ENCODE measurements at regions not wholly inside any gene's neighbourhood (a gene's known extent, or its start where the extent isn't known, plus 50 kb on each side); places are given as distances from the start of the nearest gene placed in this dataset.
A peak's percentile ranks its signal among the peaks of the same experiment; 100 is the strongest.

DNA sequence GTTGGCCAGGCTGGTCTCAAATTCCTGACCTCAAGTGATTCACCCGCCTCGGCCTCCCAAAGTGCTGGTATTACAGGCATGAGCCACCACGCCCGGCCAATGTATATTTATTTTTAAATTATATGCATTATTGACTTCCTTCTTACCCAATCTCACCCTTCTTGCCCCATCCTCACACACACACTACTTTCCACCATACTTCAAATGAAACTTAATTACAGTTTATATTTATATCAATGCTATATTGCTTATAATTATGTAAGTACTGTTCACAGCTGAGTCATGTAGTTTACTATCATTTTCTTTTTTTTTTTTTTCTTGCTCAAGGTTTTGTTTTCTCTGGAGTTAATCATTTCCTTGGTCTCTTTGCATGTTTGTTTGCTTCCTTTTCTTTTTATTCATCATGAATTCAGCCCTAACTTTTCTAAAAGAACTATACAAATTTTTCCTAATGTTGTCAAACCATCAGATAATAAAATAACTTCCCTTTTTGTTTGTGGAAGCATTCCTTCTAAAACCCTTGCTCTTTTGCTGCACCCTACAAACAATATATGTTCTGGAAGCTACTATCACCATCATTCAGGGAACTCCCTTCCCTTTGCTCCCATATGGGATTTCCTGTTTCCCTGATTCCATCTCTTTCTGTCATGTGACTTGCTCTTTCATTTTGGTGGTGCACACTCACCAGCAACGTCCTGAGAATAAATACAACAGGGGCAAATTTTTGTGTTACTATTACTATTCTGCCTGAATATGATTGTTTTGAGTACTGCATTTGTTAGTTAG, 201.7 kb upstream of the SASH1 start:
- ChIA-PET POLR2A (no interaction called here), CTCF (no interaction called here)
- FAIRE-seq (peak; percentile 56), ATAC-seq (peak; percentile 74 to 86), DNase-seq (ENCODE audit: low read depth in 1 of 2, low spot score in 1 of 2) (peak; percentile 20 to 76)
- H3K4me3 ChIP-seq, result no peak overlapping the region
- H3K27ac ChIP-seq, result peak overlapping the region; percentile 72 to 79
- peak overlapping the region; percentile 64 for H3K4me2 ChIP-seq
- H3K4me1 ChIP-seq, result peaks cover 12% of the 10 kb centered on the region
- WGBS (ENCODE audit: missing lambda C conversion rate), result 2% methylated on average over 5 of the region's 5 CpGs
- H3K9me3 ChIP-seq, result peaks cover 11% of the 10 kb centered on the region; the same call in 1 of the 3 replicates
- TF ChIP-seq EHMT2 (IDR thresholded peaks at IDR 0.05; ENCODE audit: low read depth) (no peak), ZSCAN20 (CRISPR knock-in tag; IDR thresholded peaks at IDR 0.05) (no peak), FOSB (CRISPR knock-in tag; IDR thresholded peaks at IDR 0.05) (no peak), ZFP36 (IDR thresholded peaks at IDR 0.05; ENCODE audit: borderline replicate concordance, partially characterized antibody) (no peak), RARB (CRISPR knock-in tag; IDR thresholded peaks at IDR 0.05) (no peak), POLR2AphosphoS2 (conservative IDR thresholded peaks at IDR 0.05; ENCODE audit: low read length) (no peak), KDM1A (IDR thresholded peaks at IDR 0.05; ENCODE audit: low read depth) (no peak), HOXB5 (CRISPR knock-in tag; IDR thresholded peaks at IDR 0.05) (no peak), CBX2 (IDR thresholded peaks at IDR 0.05; ENCODE audit: borderline replicate concordance, low read depth) (no peak), MYC (IDR thresholded peaks at IDR 0.05; ENCODE audit: borderline replicate concordance, low read length) (no peak), HEYL (CRISPR knock-in tag; IDR thresholded peaks at IDR 0.05) (no peak), SREBF2 (IDR thresholded peaks at IDR 0.05) (no peak), EP300 (IDR thresholded peaks at IDR 0.05) (peak; percentile 43 to 53; a peak in 1 of 5 replicates), NFE2L2 (conservative IDR thresholded peaks at IDR 0.05; ENCODE audit: low read length) (no peak), HDAC2 (IDR thresholded peaks at IDR 0.05) (no peak), GATA3 (IDR thresholded peaks at IDR 0.05; ENCODE audit: borderline replicate concordance) (peak; percentile 52), RAD21 (conservative IDR thresholded peaks at IDR 0.05 in 1 of 2, IDR thresholded peaks at IDR 0.05 in 1 of 2) (no peak), MAFK (IDR thresholded peaks at IDR 0.05; ENCODE audit: partially characterized antibody) (no peak), HOXB13 (CRISPR knock-in tag; IDR thresholded peaks at IDR 0.05; ENCODE audit: low read depth) (no peak), NPAS2 (CRISPR knock-in tag; IDR thresholded peaks at IDR 0.05; ENCODE audit: borderline replicate concordance) (no peak), HOXA7 (CRISPR knock-in tag; IDR thresholded peaks at IDR 0.05) (no peak), RNF2 (IDR thresholded peaks at IDR 0.05; ENCODE audit: borderline replicate concordance, low read depth) (no peak), KDM5A (IDR thresholded peaks at IDR 0.05) (no peak), JUNB (IDR thresholded peaks at IDR 0.05) (peak; percentile 61; the same call in 1 of the 2 replicates), SMC3 (IDR thresholded peaks at IDR 0.05) (no peak), TP53 (CRISPR knock-in tag; IDR thresholded peaks at IDR 0.05) (no peak), ZNF302 (CRISPR knock-in tag; IDR thresholded peaks at IDR 0.05) (0 out of 2 replicates have a peak, but pooled peaks have one; percentile 31), RCOR1 (IDR thresholded peaks at IDR 0.05; ENCODE audit: low read depth, low read length) (no peak), POLR2A (IDR thresholded peaks at IDR 0.05; ENCODE audit: low read length) (no peak), EHF (CRISPR knock-in tag; IDR thresholded peaks at IDR 0.05) (no peak), MAZ (IDR thresholded peaks at IDR 0.05; ENCODE audit: borderline replicate concordance, low read depth, low read length) (no peak), TFCP2L1 (CRISPR knock-in tag; IDR thresholded peaks at IDR 0.05) (no peak), CEBPB (IDR thresholded peaks at IDR 0.05) (peak; percentile 63 to 89; a peak in 3 of 4 replicates), FOXS1 (CRISPR knock-in tag; IDR thresholded peaks at IDR 0.05) (no peak), JUN (IDR thresholded peaks at IDR 0.05) (peak; percentile 38 to 51; a peak in 1 of 5 replicates), ZC3H11A (IDR thresholded peaks at IDR 0.05) (no peak), RFX5 (IDR thresholded peaks at IDR 0.05) (no peak)
- TF ChIP-seq, protein P1, sequence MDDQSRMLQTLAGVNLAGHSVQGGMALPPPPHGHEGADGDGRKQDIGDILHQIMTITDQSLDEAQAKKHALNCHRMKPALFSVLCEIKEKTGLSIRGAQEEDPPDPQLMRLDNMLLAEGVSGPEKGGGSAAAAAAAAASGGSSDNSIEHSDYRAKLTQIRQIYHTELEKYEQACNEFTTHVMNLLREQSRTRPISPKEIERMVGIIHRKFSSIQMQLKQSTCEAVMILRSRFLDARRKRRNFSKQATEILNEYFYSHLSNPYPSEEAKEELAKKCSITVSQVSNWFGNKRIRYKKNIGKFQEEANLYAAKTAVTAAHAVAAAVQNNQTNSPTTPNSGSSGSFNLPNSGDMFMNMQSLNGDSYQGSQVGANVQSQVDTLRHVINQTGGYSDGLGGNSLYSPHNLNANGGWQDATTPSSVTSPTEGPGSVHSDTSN (IDR thresholded peaks at IDR 0.05), result no peak
- TF ChIP-seq, protein P2, sequence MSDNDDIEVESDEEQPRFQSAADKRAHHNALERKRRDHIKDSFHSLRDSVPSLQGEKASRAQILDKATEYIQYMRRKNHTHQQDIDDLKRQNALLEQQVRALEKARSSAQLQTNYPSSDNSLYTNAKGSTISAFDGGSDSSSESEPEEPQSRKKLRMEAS (IDR thresholded peaks at IDR 0.05), result peak; percentile 14; the same call in 1 of the 2 replicates
- TF ChIP-seq, protein P3, sequence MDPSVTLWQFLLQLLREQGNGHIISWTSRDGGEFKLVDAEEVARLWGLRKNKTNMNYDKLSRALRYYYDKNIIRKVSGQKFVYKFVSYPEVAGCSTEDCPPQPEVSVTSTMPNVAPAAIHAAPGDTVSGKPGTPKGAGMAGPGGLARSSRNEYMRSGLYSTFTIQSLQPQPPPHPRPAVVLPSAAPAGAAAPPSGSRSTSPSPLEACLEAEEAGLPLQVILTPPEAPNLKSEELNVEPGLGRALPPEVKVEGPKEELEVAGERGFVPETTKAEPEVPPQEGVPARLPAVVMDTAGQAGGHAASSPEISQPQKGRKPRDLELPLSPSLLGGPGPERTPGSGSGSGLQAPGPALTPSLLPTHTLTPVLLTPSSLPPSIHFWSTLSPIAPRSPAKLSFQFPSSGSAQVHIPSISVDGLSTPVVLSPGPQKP (IDR thresholded peaks at IDR 0.05; ENCODE audit: low read depth, low read length), result no peak
- TF ChIP-seq, protein P4, sequence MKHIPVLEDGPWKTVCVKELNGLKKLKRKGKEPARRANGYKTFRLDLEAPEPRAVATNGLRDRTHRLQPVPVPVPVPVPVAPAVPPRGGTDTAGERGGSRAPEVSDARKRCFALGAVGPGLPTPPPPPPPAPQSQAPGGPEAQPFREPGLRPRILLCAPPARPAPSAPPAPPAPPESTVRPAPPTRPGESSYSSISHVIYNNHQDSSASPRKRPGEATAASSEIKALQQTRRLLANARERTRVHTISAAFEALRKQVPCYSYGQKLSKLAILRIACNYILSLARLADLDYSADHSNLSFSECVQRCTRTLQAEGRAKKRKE (CRISPR knock-in tag; IDR thresholded peaks at IDR 0.05; ENCODE audit: low read depth), result no peak
- TF ChIP-seq, protein P5, sequence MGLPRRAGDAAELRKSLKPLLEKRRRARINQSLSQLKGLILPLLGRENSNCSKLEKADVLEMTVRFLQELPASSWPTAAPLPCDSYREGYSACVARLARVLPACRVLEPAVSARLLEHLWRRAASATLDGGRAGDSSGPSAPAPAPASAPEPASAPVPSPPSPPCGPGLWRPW (IDR thresholded peaks at IDR 0.05), result peak; percentile 73
